ENCODE measurements at regions not wholly inside any gene's neighbourhood (a gene's known extent, or its start where the extent isn't known, plus 50 kb on each side); places are given as distances from the start of the nearest gene placed in this dataset.

DNA sequence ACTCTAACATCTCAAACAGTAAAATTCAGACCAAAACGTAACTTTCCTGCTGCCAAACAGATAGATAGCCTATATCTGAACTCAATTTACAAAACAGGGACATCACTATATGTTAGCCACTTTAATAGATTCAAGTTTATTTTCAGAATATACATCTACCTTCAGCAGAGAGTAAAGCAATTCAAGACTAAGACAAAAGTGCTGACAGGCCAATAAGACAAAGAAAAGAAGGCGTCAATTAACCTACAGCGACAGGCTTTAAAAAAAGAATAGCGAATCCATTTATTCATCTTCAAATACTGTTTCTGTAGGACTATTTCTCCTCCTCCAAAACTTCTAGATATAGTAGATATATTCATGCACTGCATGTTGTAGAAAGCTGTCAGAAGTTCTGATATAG is 333.0 kb downstream of the GRB14 start:
- no peak for DNase-seq

DNA sequence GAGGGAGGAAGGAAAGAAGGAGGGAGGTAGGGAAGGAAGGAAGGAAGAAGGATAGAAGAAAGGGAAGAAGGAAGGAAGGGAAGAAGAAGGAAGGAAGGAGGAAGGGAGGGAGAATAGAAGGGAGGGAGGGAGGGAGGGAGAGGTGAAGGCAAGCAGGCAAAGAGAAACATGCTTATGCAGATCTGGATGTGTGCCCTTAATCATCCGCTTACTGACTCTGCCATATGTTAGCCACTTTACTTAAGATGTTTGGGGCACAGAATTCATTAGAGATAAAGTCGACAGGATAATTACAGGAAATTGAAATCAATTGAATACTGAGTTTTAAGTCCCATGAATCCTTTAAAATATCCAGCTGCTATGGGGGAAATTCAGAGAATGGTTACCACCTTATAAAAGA is 334.2 kb downstream of the GRB14 start:
- DNase-seq = no peak

- no peak for DNase-seq
Measured at GRCh38 chr2:164285576-164285975, 335.7 kb downstream of the GRB14 start.

- DNase-seq = no peak
Measured at GRCh38 chr2:164281896-164282295, 339.4 kb downstream of the GRB14 start.

GRCh38 chr2:164275659-164276058 is 345.6 kb downstream of the GRB14 start:
- no peak for DNase-seq

GRCh38 chr2:164260506-164260905 is 360.8 kb downstream of the GRB14 start:
- no peak for DNase-seq

- DNase-seq = peak; percentile 9 to 70
Measured at GRCh38 chr2:164257742-164258141, 363.5 kb downstream of the GRB14 start.

DNA sequence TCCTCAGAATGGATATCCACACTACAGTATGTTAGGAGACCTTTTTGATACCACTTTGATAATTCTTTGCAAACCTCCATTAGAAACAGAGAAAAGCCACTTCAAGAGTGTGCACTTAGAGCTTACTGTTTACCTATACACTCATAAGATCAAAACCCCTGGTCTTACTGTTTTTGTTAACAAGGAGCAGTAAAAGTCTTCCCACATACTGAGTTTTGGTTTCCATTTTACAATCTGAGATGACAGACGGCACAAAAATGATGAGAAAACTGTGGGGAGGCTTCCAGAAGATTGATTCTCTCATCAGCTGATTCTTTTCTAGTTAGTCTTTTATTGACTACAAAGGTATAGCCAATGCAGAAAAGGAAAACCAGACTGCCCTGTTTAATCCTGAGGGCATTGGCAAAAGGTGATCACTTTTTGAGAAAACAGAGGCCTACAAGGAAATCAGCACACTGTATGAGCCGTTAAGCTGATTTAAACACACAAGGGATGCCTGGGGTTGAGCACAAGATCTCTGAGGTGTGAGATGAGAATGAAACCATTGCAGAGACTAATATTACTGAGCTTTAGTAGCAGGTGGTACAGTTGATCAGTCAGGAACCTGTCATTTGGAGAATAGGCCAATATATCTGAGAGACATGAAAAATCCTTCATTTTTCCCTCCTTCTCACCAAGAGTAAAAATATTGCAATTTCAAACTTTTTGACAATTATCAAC is 368.6 kb downstream of the GRB14 start:
- no peak for DNase-seq

- DNase-seq = no peak
Measured at GRCh38 chr2:164243315-164243714, 378.0 kb downstream of the GRB14 start.

DNA sequence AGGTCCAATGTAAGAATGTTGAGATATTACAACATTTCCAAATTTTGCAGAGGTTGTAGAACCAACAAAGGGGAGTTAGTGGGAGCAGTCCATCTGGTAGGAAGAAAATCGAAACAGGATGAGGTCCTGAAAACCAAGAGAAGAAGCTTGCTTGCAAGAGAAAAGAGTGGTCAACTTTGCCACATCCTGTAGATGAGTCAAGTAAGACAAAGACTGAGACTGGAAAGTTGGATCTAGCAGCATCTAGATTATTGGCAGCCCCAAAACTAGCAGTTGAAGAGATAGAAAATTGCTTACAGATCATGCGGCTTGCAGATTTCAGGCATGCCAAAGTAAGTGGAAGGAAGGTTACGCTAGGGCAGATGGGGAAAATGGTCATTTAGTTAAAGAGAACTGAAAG is 378.9 kb downstream of the GRB14 start:
- no peak for DNase-seq

DNA sequence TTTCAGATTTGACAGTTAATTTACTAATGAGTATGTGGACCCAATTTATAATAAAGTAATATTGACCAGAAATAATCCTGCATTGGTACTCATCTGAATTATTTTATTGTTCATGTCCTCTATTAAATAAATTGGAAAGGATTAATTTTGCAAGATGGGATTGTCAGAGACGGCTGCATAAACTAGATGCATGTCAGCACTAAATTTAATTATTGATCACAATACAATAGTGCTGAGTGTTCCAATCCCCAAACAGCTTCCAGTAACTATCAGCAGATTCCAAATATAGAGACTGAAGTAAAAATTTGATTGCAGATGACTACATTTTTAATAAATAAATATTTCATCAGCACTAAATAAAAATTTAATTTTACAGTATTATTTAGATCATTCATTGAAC is 387.2 kb downstream of the GRB14 start:
- no peak for DNase-seq

- no peak for DNase-seq
Measured at GRCh38 chr2:164224007-164224406, 397.3 kb downstream of the GRB14 start.

DNA sequence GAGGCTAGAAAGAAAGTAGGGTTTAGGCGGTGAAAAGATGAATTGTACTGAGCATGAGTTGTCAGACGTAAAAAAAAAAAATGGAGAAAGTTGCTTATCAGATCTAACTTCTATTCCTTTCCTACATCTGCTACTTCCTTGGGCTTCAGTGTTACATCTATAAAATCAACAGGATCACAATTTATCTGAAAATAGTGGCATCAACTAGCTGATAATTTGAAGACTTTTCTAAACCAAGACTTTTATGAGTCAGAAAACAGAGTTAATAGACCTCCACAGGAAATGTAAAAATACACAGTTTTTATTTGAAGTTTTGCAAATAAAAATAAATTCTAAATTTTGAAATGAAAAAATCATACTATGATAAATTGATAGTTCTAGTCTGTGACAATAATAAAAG is 399.8 kb downstream of the GRB14 start:
- no peak for DNase-seq

- no peak for DNase-seq
Measured at GRCh38 chr2:164220265-164220664, 401.0 kb downstream of the GRB14 start.

- no peak for DNase-seq
Measured at GRCh38 chr2:164213916-164214315, 407.4 kb downstream of the GRB14 start.

DNA sequence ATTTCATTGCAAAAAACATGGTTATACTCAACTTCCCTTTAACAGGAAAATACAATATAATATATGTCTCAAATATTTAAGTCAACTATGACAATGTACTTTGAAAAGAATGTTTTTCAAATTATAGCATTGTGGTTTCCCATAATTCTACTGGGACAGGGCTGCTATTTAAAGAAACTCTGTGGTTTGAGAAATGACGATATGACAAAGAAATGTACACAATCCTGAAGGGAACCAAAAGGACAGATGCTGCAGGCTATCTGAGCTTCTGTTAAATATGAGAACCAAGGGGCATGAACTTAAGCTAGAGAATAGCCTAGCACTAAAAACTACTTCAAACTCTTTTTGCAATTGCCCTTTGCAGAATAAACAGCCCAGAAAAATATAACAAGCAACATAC is 415.9 kb downstream of the GRB14 start:
- no peak for DNase-seq

- DNase-seq = no peak
Measured at GRCh38 chr2:164203131-164203530, 418.2 kb downstream of the GRB14 start.

GRCh38 chr2:164198256-164198655 is 423.0 kb downstream of the GRB14 start:
- DNase-seq = no peak

GRCh38 chr2:164190700-164191099 is 430.6 kb downstream of the GRB14 start:
- no peak for DNase-seq

DNA sequence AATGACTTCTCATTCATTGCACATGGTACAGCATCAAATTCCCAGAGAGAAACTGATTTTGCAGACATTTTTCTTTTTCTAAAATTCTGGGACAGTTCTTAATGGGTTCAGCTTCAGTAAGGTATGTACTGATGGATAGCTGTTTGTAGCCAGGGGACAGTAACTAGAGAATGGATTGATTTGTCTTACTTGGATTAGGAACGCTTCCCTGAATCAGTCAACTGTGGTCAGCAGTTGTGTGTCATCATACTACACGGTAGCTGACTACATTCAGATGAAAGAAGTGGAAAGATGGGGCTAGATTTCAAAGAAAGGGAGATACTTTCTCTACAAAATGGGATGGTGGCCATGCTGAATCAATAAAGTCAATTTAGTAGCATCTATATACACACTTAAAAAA is 431.4 kb downstream of the GRB14 start:
- no peak for DNase-seq

DNA sequence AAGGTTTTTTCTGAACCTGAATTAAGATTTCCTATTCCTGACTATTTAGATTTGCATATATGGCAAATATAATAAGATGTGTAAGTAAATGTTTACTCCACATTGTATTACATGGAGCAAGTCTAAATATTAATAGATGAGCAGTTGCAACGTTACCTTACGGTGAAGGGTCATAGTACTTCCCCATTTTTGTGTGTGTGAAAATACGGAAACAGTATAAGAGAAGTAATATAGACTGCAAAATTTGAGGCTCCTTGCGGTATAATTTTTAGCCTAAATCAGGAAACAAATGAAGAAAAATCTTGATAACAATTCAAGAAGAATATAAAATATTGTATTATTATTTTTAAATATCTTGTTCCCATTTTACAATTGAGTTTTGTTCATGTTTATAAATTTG is 434.2 kb downstream of the GRB14 start:
- no peak for DNase-seq

GRCh38 chr2:164186591-164186990 is 434.7 kb downstream of the GRB14 start:
- peak in 1 of 2 experiments; percentile 30 for DNase-seq

DNA sequence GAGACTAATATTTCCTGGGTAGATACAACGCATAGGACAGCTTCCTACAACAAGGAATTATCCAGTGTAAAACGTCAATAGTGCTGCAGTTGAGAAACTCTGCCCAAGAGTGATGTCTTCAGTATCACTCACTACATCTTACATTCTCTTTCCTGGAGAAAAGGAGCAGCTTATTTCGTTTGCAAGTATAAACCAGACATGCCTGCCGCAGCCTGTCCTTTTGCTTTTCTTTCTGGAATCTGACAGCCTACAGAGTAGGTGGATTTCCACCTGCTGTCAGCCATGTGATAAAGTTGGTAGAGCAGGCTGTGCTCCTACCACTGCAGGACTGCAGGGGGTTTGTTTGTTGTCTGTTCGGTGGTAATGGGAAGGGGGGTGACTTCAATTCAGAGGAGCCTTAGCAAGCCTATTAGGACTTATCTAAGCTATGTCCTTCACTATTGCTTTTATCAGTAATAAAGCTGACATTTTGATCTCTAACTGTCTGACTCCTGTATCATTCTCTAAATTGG is 439.1 kb downstream of the GRB14 start:
- DNase-seq = no peak

GRCh38 chr2:164178835-164179465 is 442.3 kb downstream of the GRB14 start:
- no peak for DNase-seq

- no peak for DNase-seq
Measured at GRCh38 chr2:164164602-164165001, 428.8 kb upstream of the FIGN start.

All from NCI-H2081 (cell line).